HCT116 (cell line): ENCODE measurements at regions not wholly inside any gene's neighbourhood (a gene's known extent, or its start where the extent isn't known, plus 50 kb on each side); places are given as distances from the start of the nearest gene placed in this dataset.

Experiments used
- ATAC-seq: fragments of 200-7000 bp; cut with Tn5 transposase; 2 replicates; pipeline ENCODE4 v1.9.1; 2020; ENCODE audit warnings: mild to moderate bottlenecking, moderate library complexity
- BruUV-seq: library from RNA; stranded (reverse); fragments of 400-500 nt; replicated peaks from 2 replicates; lab custom pipeline; 2021; lab: Mats Ljungman, UMichigan
- CTCF ChIA-PET: fragments of 300-600 bp; sonication (Branson Sonifier 250); formaldehyde crosslinking; loops from one replicate; lab custom pipeline; 2021; ENCODE audit warnings: antibody characterized with exemption; lab: Charles Lee
- POLR2A ChIA-PET: fragments of 300-600, 350-600 bp; sonication (Branson Sonifier 250); formaldehyde crosslinking; loops from one replicate; lab custom pipeline; 2021; ENCODE audit warnings: antibody characterized with exemption; lab: Charles Lee
- RAD21 ChIA-PET, 2 experiments: fragments of 300-600 bp; sonication (Branson Sonifier 250); formaldehyde crosslinking; loops; one replicate each; lab custom pipeline; 2023; ENCODE audit warnings: low total read pairs in 2 of 2; ENCODE audit not compliant: uncharacterized antibody in 2 of 2, unreplicated experiment in 2 of 2, low non-redundant PET in 1 of 2; lab: Charles Lee
- DNase-seq: peaks from one replicate; pipeline ENCODE4 v3.0.0-alpha.2; 2010; ENCODE audit warnings: low read depth, low spot score
- H2AFZ ChIP-seq: fragments of 200-600 bp; shearing (Covaris generic), sonication (generic); 2 replicates; pipeline ENCODE4 v1.6.1; 2017; ENCODE audit warnings: low read depth, mixed run types, mixed read lengths, antibody characterized with exemption, low read length; ENCODE audit not compliant: poor library complexity, severe bottlenecking
- H3K27ac ChIP-seq: 2 replicates; pipeline ENCODE4 v1.5.1; 2012; ENCODE audit warnings: low read depth, low read length
- H3K27me3 ChIP-seq: fragments of 200-600 bp; sonication (generic); 2 replicates; pipeline ENCODE4 v1.6.1; 2016; ENCODE audit warnings: mixed run types, low read length, mixed read lengths; ENCODE audit not compliant: insufficient read depth
- H3K36me3 ChIP-seq, 2 experiments: fragments of 200-500 bp in 1 of 2; fragments of 200-600 bp in 1 of 2; sonication (Bioruptor generic) in 1 of 2; sonication (generic) in 1 of 2; 2 replicates each; pipeline versions ENCODE4 v1.5.1 to v1.6.1; 2014 to 2016; ENCODE audit warnings: low read length in 2 of 2, inconsistent platforms in 1 of 2, mixed read lengths in 1 of 2, mixed run types in 1 of 2; ENCODE audit not compliant: insufficient read depth in 2 of 2, control insufficient read depth in 1 of 2
- H3K4me1 ChIP-seq, 2 experiments: fragments of 200-600 bp in 1 of 2; sonication (generic) in 1 of 2; 2 replicates each; pipeline versions ENCODE4 v1.5.1 to v1.6.1; 2012 to 2017; ENCODE audit warnings: low read length in 2 of 2, inconsistent platforms in 1 of 2, mild to moderate bottlenecking in 1 of 2, mixed read lengths in 1 of 2, mixed run types in 1 of 2, moderate library complexity in 1 of 2; ENCODE audit not compliant: insufficient read depth in 2 of 2, control insufficient read depth in 1 of 2
- H3K4me2 ChIP-seq: fragments of 200-600 bp; sonication (generic); 2 replicates; pipeline ENCODE4 v1.6.1; 2017; ENCODE audit warnings: mixed run types, low read length, mixed read lengths
- H3K4me3 ChIP-seq, 2 experiments: fragments of 200-600 bp in 1 of 2; sonication (generic) in 1 of 2; replicated peaks in 1 of 2; 2 replicates each; pipeline ENCODE4 v1.5.1; 2011 to 2016; ENCODE audit warnings: low read length in 2 of 2, control low read depth in 1 of 2, low read depth in 1 of 2, mild to moderate bottlenecking in 1 of 2, mixed read lengths in 1 of 2, mixed run types in 1 of 2
- H3K79me2 ChIP-seq: fragments of 200-600 bp; sonication (generic); 2 replicates; pipeline ENCODE4 v1.6.1; 2017; ENCODE audit warnings: mild to moderate bottlenecking, mixed run types, low read length, moderate library complexity, mixed read lengths; ENCODE audit not compliant: insufficient read depth
- H3K9ac ChIP-seq: fragments of 200-600 bp; sonication (generic); 2 replicates; pipeline ENCODE4 v1.6.1; 2016; ENCODE audit warnings: low read length, mixed read lengths
- H3K9me2 ChIP-seq: fragments of 200-600 bp; sonication (generic), shearing (Covaris generic); 2 replicates; pipeline ENCODE4 v1.6.1; 2017; ENCODE audit warnings: mixed run types, mild to moderate bottlenecking, moderate library complexity; ENCODE audit not compliant: insufficient read depth
- H3K9me3 ChIP-seq, 2 experiments: fragments of 200-500 bp in 1 of 2; fragments of 200-600 bp in 1 of 2; sonication (Bioruptor generic) in 1 of 2; sonication (generic) in 1 of 2; 2 replicates each; pipeline ENCODE4 v1.6.1; 2014 to 2017; ENCODE audit warnings: low read length in 2 of 2, mixed read lengths in 2 of 2, inconsistent platforms in 1 of 2, low read depth in 1 of 2, mild to moderate bottlenecking in 1 of 2, mixed run types in 1 of 2, moderate library complexity in 1 of 2; ENCODE audit not compliant: control insufficient read depth in 1 of 2, insufficient read depth in 1 of 2
- H4K20me1 ChIP-seq: fragments of 200-600 bp; sonication (generic), shearing (Covaris generic); 2 replicates; pipeline ENCODE4 v1.6.1; 2017; ENCODE audit warnings: mixed run types, mild to moderate bottlenecking, moderate library complexity; ENCODE audit not compliant: insufficient read depth
- ATF3 ChIP-seq: IDR thresholded peaks from 2 replicates; pipeline ENCODE4 v1.6.1; 2012
- CBX3 ChIP-seq: IDR thresholded peaks from 2 replicates; pipeline ENCODE4 v1.6.1; 2012; ENCODE audit warnings: low read depth
- CEBPB ChIP-seq: IDR thresholded peaks from 2 replicates; pipeline ENCODE4 v1.6.1; 2012; ENCODE audit warnings: low read depth
- CTCF ChIP-seq, 3 experiments: fragments of 200-600 bp in 1 of 3; sonication (generic) in 1 of 3; IDR thresholded peaks in 2 of 3; conservative IDR thresholded peaks in 1 of 3; 2 replicates each; pipeline ENCODE4 v1.5.1; 2012 to 2017; ENCODE audit warnings: low read depth in 2 of 3, low read length in 2 of 3, antibody characterized with exemption in 1 of 3, borderline replicate concordance in 1 of 3, control low read depth in 1 of 3, mild to moderate bottlenecking in 1 of 3, mixed read lengths in 1 of 3, mixed run types in 1 of 3, moderate library complexity in 1 of 3; ENCODE audit not compliant: insufficient read depth in 1 of 3
- EGR1 ChIP-seq: IDR thresholded peaks from 2 replicates; pipeline ENCODE4 v1.6.1; 2012; ENCODE audit warnings: low read depth
- ELF1 ChIP-seq: IDR thresholded peaks from 2 replicates; pipeline ENCODE4 v1.6.1; 2012; ENCODE audit warnings: low read depth, borderline replicate concordance
- EZH2 ChIP-seq: fragments of 200-600 bp; sonication (generic); IDR thresholded peaks from 2 replicates; pipeline ENCODE4 v1.6.1; 2017; ENCODE audit warnings: antibody characterized with exemption, mixed run types
- FOSL1 ChIP-seq: IDR thresholded peaks from 2 replicates; pipeline ENCODE4 v1.6.1; 2012; ENCODE audit warnings: low read depth
- JUND ChIP-seq: IDR thresholded peaks from 2 replicates; pipeline ENCODE4 v1.6.1; 2012
- MAX ChIP-seq: IDR thresholded peaks from 2 replicates; pipeline ENCODE4 v1.6.1; 2012
- POLR2A ChIP-seq: IDR thresholded peaks from 2 replicates; pipeline ENCODE4 v1.7.0; 2011; ENCODE audit warnings: borderline replicate concordance; ENCODE audit not compliant: insufficient read depth, insufficient read length; ENCODE audit errors: extremely low read depth
- POLR2AphosphoS5 ChIP-seq: IDR thresholded peaks from 2 replicates; pipeline ENCODE4 v1.6.1; 2011; ENCODE audit warnings: mild to moderate bottlenecking, low read depth, low read length, moderate library complexity
- RAD21 ChIP-seq: IDR thresholded peaks from 2 replicates; pipeline ENCODE4 v1.6.1; 2012; ENCODE audit warnings: low read depth, mild to moderate bottlenecking
- REST ChIP-seq: IDR thresholded peaks from 2 replicates; pipeline ENCODE4 v1.6.1; 2012; ENCODE audit warnings: low read depth
- SP1 ChIP-seq: IDR thresholded peaks from 2 replicates; pipeline ENCODE4 v1.6.1; 2012; ENCODE audit warnings: low read depth
- SRF ChIP-seq: IDR thresholded peaks from 2 replicates; pipeline ENCODE4 v1.6.1; 2012; ENCODE audit warnings: low read depth
- TCF7L2 ChIP-seq: IDR thresholded peaks from 2 replicates; pipeline ENCODE4 v1.7.0; 2011; ENCODE audit warnings: borderline replicate concordance, inconsistent platforms; ENCODE audit not compliant: insufficient read depth, insufficient read length; ENCODE audit errors: extremely low read depth
- YY1 ChIP-seq: IDR thresholded peaks from 2 replicates; pipeline ENCODE4 v1.6.1; 2011; ENCODE audit warnings: low read length, low read depth, moderate library complexity, mild to moderate bottlenecking; ENCODE audit not compliant: insufficient replicate concordance; ENCODE audit errors: extremely low read depth
- ZBTB33 ChIP-seq: IDR thresholded peaks from 2 replicates; pipeline ENCODE4 v1.6.1; 2011; ENCODE audit warnings: mild to moderate bottlenecking, low read length, moderate library complexity; ENCODE audit not compliant: insufficient replicate concordance; ENCODE audit errors: extremely low read depth
- ZFX ChIP-seq: fragments of 450-650 bp; IDR thresholded peaks from 2 replicates; pipeline ENCODE4 v1.6.1; 2017
- intact Hi-C: fragments of 100-400 bp; cut with micrococcal nuclease; formaldehyde crosslinking; loops from 2 replicates; pipeline ENCODE4 v1.10.0; 2022

GRCh38 chr3:88984832-88985231 is 122.6 kb upstream of the EPHA3 start:
- DNase-seq (no peak), ATAC-seq (no peak)
- H3K9me3 ChIP-seq, result peaks cover 4 to 30% of the 10 kb centered on the region in 2 experiments; a peak in 2 of 4 replicates
- no peaks in the 10 kb centered on the region for H4K20me1 ChIP-seq
- H2AFZ ChIP-seq, result no peak overlapping the region
- no peak overlapping the region for H3K4me2 ChIP-seq
- ChIA-PET RAD21 (no interaction called here), POLR2A (no interaction called here), CTCF (no interaction called here)
- H3K9me2 ChIP-seq, result no peaks in the 10 kb centered on the region
- H3K27ac ChIP-seq, result no peak overlapping the region
- H3K36me3 ChIP-seq, result no peaks in the 10 kb centered on the region
- TF ChIP-seq JUND, result no peak
- TF ChIP-seq REST, result no peak
- TF ChIP-seq MAX, result no peak
- TF ChIP-seq CEBPB, result no peak
- TF ChIP-seq ATF3, result no peak
- no peak for TF ChIP-seq POLR2AphosphoS5
- TF ChIP-seq CTCF (IDR thresholded peaks at IDR 0.05 in 2 of 3, conservative IDR thresholded peaks at IDR 0.05 in 1 of 3; ENCODE audit: borderline replicate concordance in 1 of 3, insufficient read depth in 1 of 3, low read depth in 2 of 3, low read length in 2 of 3), result no peak
- TF ChIP-seq ZBTB33, result no peak
- TF ChIP-seq ZFX, result no peak
- no peak for TF ChIP-seq EGR1
- TF ChIP-seq SRF, result no peak
- no peak for TF ChIP-seq ELF1
- TF ChIP-seq YY1, result no peak
- no peak for TF ChIP-seq CBX3
- no peak for TF ChIP-seq SP1
- TF ChIP-seq FOSL1, result no peak
- TF ChIP-seq TCF7L2, result no peak
- no peak for TF ChIP-seq EZH2
- no peak for TF ChIP-seq POLR2A
- TF ChIP-seq RAD21, result no peak
- no peaks in the 10 kb centered on the region for H3K27me3 ChIP-seq
- H3K4me3 ChIP-seq, result no peak overlapping the region
- H3K4me1 ChIP-seq, result no peaks in the 10 kb centered on the region
- no peak overlapping the region for H3K9ac ChIP-seq
- intact Hi-C loops, result no loop called here
- BruUV-seq, result no TSS peak
- no peaks in the 10 kb centered on the region for H3K79me2 ChIP-seq
